Memory B cell (primary cell): ENCODE measurements at regions not wholly inside any gene's neighbourhood (a gene's known extent, or its start where the extent isn't known, plus 50 kb on each side); places are given as distances from the start of the nearest gene placed in this dataset.

ENCODE experiments used
- ATAC-seq: fragments of 150-1000 bp; cut with Tn5 transposase; 2 replicates; pipeline ENCODE4 v1.10.0; 2021; ENCODE audit warnings: low read depth, mild to moderate bottlenecking, moderate library complexity
- DNase-seq, 2 donors: peaks; one replicate each; pipeline ENCODE4 v3.0.0; 2022; ENCODE audit warnings: low spot score in 2 of 2
- H3K27ac Mint-ChIP-seq: one replicate; pipeline ENCODE4 v1.8.0; 2022; ENCODE audit warnings: mild to moderate bottlenecking, moderate library complexity, mixed read lengths
- H3K27me3 Mint-ChIP-seq: one replicate; pipeline ENCODE4 v1.8.0; 2022; ENCODE audit warnings: mixed read lengths
- H3K36me3 Mint-ChIP-seq: one replicate; pipeline ENCODE4 v1.8.0; 2022; ENCODE audit warnings: mild to moderate bottlenecking, mixed read lengths
- H3K4me1 Mint-ChIP-seq: one replicate; pipeline ENCODE4 v1.8.0; 2022; ENCODE audit warnings: mixed read lengths
- H3K4me3 Mint-ChIP-seq: one replicate; pipeline ENCODE4 v1.8.0; 2022; ENCODE audit warnings: mild to moderate bottlenecking, moderate library complexity, mixed read lengths
- H3K9me3 Mint-ChIP-seq: one replicate; pipeline ENCODE4 v1.8.0; 2022; ENCODE audit warnings: mixed read lengths

- Mint-ChIP-seq H3K27me3 (peaks cover 4% of the 10 kb centered on the region), H3K27ac (no peak overlapping the region), H3K4me1 (no peaks in the 10 kb centered on the region), H3K36me3 (no peaks in the 10 kb centered on the region), H3K9me3 (no peaks in the 10 kb centered on the region), H3K4me3 (no peak overlapping the region)
- no peak for DNase-seq
- no peak for ATAC-seq
Observed at GRCh38 chr3:193940526-193940925, 195.4 kb upstream of the HES1 start.

GRCh38 chr3:193941486-193941885 lies 194.5 kb upstream of the HES1 start:
- Mint-ChIP-seq H3K4me1 (no peaks in the 10 kb centered on the region), H3K27me3 (peaks cover 5% of the 10 kb centered on the region), H3K4me3 (no peak overlapping the region), H3K9me3 (no peaks in the 10 kb centered on the region), H3K36me3 (no peaks in the 10 kb centered on the region), H3K27ac (no peak overlapping the region)
- ATAC-seq, result no peak
- no peak for DNase-seq

- Mint-ChIP-seq H3K27me3 (peaks cover 9% of the 10 kb centered on the region), H3K9me3 (no peaks in the 10 kb centered on the region), H3K4me3 (no peak overlapping the region), H3K27ac (no peak overlapping the region), H3K36me3 (no peaks in the 10 kb centered on the region), H3K4me1 (no peaks in the 10 kb centered on the region)
- no peak for DNase-seq
- ATAC-seq, result no peak
Observed at GRCh38 chr3:193942516-193943055, 193.4 kb upstream of the HES1 start.

GRCh38 chr3:193943200-193943599 lies 192.7 kb upstream of the HES1 start:
- no peak for DNase-seq
- no peaks in the 10 kb centered on the region for H3K36me3 Mint-ChIP-seq
- no peaks in the 10 kb centered on the region for H3K9me3 Mint-ChIP-seq
- H3K27ac Mint-ChIP-seq, result no peak overlapping the region
- H3K27me3 Mint-ChIP-seq, result peaks cover 7% of the 10 kb centered on the region
- H3K4me3 Mint-ChIP-seq, result no peak overlapping the region
- H3K4me1 Mint-ChIP-seq, result no peaks in the 10 kb centered on the region
- ATAC-seq, result no peak

GRCh38 chr3:193943851-193944517 lies 192.0 kb upstream of the HES1 start:
- Mint-ChIP-seq H3K4me1 (peaks cover 5% of the 10 kb centered on the region), H3K4me3 (no peak overlapping the region), H3K9me3 (no peaks in the 10 kb centered on the region), H3K36me3 (no peaks in the 10 kb centered on the region), H3K27me3 (peaks cover 11% of the 10 kb centered on the region), H3K27ac (no peak overlapping the region)
- no peak for ATAC-seq
- DNase-seq, result no peak

- Mint-ChIP-seq H3K4me3 (no peak overlapping the region), H3K36me3 (no peaks in the 10 kb centered on the region), H3K27me3 (peaks cover 10% of the 10 kb centered on the region), H3K9me3 (no peaks in the 10 kb centered on the region), H3K4me1 (peaks cover 5% of the 10 kb centered on the region), H3K27ac (no peak overlapping the region)
- DNase-seq, result no peak
- no peak for ATAC-seq
Observed at GRCh38 chr3:193944518-193944884, 191.4 kb upstream of the HES1 start.

- Mint-ChIP-seq H3K27me3 (peaks cover 8% of the 10 kb centered on the region), H3K4me3 (no peak overlapping the region), H3K4me1 (peaks cover 5% of the 10 kb centered on the region), H3K9me3 (no peaks in the 10 kb centered on the region), H3K27ac (no peak overlapping the region), H3K36me3 (no peaks in the 10 kb centered on the region)
- DNase-seq, result no peak
- ATAC-seq, result no peak
Observed at GRCh38 chr3:193945143-193945542, 190.8 kb upstream of the HES1 start.

GRCh38 chr3:193946945-193947344 lies 189.0 kb upstream of the HES1 start:
- DNase-seq (no peak), ATAC-seq (no peak)
- no peaks in the 10 kb centered on the region for H3K36me3 Mint-ChIP-seq
- H3K9me3 Mint-ChIP-seq, result no peaks in the 10 kb centered on the region
- H3K4me3 Mint-ChIP-seq, result no peak overlapping the region
- H3K27ac Mint-ChIP-seq, result no peak overlapping the region
- H3K27me3 Mint-ChIP-seq, result peaks cover 10% of the 10 kb centered on the region
- H3K4me1 Mint-ChIP-seq, result peaks cover 5% of the 10 kb centered on the region

- H3K9me3 Mint-ChIP-seq, result no peaks in the 10 kb centered on the region
- ATAC-seq (no peak), DNase-seq (no peak)
- peaks cover 10% of the 10 kb centered on the region for H3K27me3 Mint-ChIP-seq
- no peaks in the 10 kb centered on the region for H3K36me3 Mint-ChIP-seq
- no peak overlapping the region for H3K27ac Mint-ChIP-seq
- H3K4me3 Mint-ChIP-seq, result no peak overlapping the region
- H3K4me1 Mint-ChIP-seq, result peaks cover 5% of the 10 kb centered on the region
Observed at GRCh38 chr3:193947596-193947995, 188.4 kb upstream of the HES1 start.

- Mint-ChIP-seq H3K4me1 (peaks cover 5% of the 10 kb centered on the region), H3K4me3 (no peak overlapping the region), H3K9me3 (peaks cover 1% of the 10 kb centered on the region), H3K27ac (peak overlapping the region; percentile 0), H3K36me3 (peaks cover under 1% of the 10 kb centered on the region), H3K27me3 (peaks cover 10% of the 10 kb centered on the region)
- no peak for DNase-seq
- ATAC-seq, result no peak
Observed at GRCh38 chr3:193948459-193948858, 187.5 kb upstream of the HES1 start.

- H3K4me3 Mint-ChIP-seq, result no peak overlapping the region
- no peak for DNase-seq
- H3K36me3 Mint-ChIP-seq, result peaks cover 5% of the 10 kb centered on the region
Observed at GRCh38 chr3:193951859-193952258, 184.1 kb upstream of the HES1 start.

GRCh38 chr3:193954752-193955151 lies 181.2 kb upstream of the HES1 start:
- DNase-seq (no peak), ATAC-seq (no peak)
- peaks cover 5% of the 10 kb centered on the region for H3K36me3 Mint-ChIP-seq
- no peaks in the 10 kb centered on the region for H3K4me1 Mint-ChIP-seq
- H3K4me3 Mint-ChIP-seq, result no peak overlapping the region
- peaks cover 9% of the 10 kb centered on the region for H3K9me3 Mint-ChIP-seq
- peaks cover 9% of the 10 kb centered on the region for H3K27me3 Mint-ChIP-seq
- no peak overlapping the region for H3K27ac Mint-ChIP-seq

More at GRCh38 chr3:193951859-193952258, 184.1 kb upstream of the HES1 start:
- Mint-ChIP-seq H3K27me3 (peaks cover 13% of the 10 kb centered on the region), H3K4me1 (peaks cover 5% of the 10 kb centered on the region), H3K27ac (no peak overlapping the region), H3K9me3 (peaks cover 9% of the 10 kb centered on the region)
- ATAC-seq, result no peak

- H3K36me3 Mint-ChIP-seq, result peaks cover 5% of the 10 kb centered on the region
- peaks cover 9% of the 10 kb centered on the region for H3K9me3 Mint-ChIP-seq
- H3K27me3 Mint-ChIP-seq, result peaks cover 12% of the 10 kb centered on the region
- H3K27ac Mint-ChIP-seq, result no peak overlapping the region
- no peaks in the 10 kb centered on the region for H3K4me1 Mint-ChIP-seq
- H3K4me3 Mint-ChIP-seq, result no peak overlapping the region
- no peak for ATAC-seq
- DNase-seq, result no peak
Observed at GRCh38 chr3:193955719-193956118, 180.2 kb upstream of the HES1 start.

GRCh38 chr3:193959861-193960260 lies 176.1 kb upstream of the HES1 start:
- no peak for DNase-seq
- H3K4me3 Mint-ChIP-seq, result no peak overlapping the region
- no peaks in the 10 kb centered on the region for H3K9me3 Mint-ChIP-seq
- H3K4me1 Mint-ChIP-seq, result peaks cover 6% of the 10 kb centered on the region
- no peak overlapping the region for H3K27ac Mint-ChIP-seq
- H3K27me3 Mint-ChIP-seq, result peaks cover 20% of the 10 kb centered on the region
- ATAC-seq, result no peak
- no peaks in the 10 kb centered on the region for H3K36me3 Mint-ChIP-seq
